ENCODE measurements at regions not wholly inside any gene's neighbourhood (a gene's known extent, or its start where the extent isn't known, plus 50 kb on each side); places are given as distances from the start of the nearest gene placed in this dataset.

DNA sequence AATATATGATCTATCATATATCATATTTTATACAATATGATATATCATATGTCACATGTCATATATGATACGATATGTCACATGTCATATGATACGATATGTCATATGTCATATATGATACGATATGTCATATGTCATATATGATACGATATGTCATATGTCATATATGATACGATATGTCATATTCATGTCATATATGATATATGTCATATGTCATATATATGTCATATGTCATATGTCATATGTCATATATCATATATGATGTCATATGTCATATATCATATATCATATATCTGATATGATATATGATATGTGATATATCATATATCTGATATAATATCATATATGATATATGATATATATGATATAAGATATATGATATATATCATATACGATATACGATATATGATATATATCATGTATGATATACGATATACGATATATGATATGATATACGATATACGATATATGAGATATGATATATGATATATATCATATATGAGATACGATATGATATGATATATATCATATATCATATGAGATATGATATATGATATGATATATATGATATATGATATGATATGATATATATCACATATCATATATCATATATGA, 122.3 kb upstream of the USP9X start:
- DNase-seq (ENCODE audit: low read depth), result no peak
- TF ChIP-seq, protein P1, sequence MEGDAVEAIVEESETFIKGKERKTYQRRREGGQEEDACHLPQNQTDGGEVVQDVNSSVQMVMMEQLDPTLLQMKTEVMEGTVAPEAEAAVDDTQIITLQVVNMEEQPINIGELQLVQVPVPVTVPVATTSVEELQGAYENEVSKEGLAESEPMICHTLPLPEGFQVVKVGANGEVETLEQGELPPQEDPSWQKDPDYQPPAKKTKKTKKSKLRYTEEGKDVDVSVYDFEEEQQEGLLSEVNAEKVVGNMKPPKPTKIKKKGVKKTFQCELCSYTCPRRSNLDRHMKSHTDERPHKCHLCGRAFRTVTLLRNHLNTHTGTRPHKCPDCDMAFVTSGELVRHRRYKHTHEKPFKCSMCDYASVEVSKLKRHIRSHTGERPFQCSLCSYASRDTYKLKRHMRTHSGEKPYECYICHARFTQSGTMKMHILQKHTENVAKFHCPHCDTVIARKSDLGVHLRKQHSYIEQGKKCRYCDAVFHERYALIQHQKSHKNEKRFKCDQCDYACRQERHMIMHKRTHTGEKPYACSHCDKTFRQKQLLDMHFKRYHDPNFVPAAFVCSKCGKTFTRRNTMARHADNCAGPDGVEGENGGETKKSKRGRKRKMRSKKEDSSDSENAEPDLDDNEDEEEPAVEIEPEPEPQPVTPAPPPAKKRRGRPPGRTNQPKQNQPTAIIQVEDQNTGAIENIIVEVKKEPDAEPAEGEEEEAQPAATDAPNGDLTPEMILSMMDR (IDR thresholded peaks at IDR 0.05; ENCODE audit: insufficient read depth, low read depth, low read length, missing control alignments), result no peak
- H3K4me3 ChIP-seq (ENCODE audit: low read depth, low read length), result no peak overlapping the region

GRCh38 chrX:40964008-40964407, 121.2 kb upstream of the USP9X start:
- TF ChIP-seq, protein P1 (IDR thresholded peaks at IDR 0.05; ENCODE audit: insufficient read depth, low read depth, low read length, missing control alignments), result no peak
- no peak for DNase-seq (ENCODE audit: low read depth)
- no peak overlapping the region for H3K4me3 ChIP-seq (ENCODE audit: low read depth, low read length)

- DNase-seq (ENCODE audit: low read depth), result no peak
- TF ChIP-seq, protein P1 (IDR thresholded peaks at IDR 0.05; ENCODE audit: insufficient read depth, low read depth, low read length, missing control alignments), result no peak
- no peak overlapping the region for H3K4me3 ChIP-seq (ENCODE audit: low read depth, low read length)
Measured at GRCh38 chrX:40964633-40965586, 120.3 kb upstream of the USP9X start.

DNA sequence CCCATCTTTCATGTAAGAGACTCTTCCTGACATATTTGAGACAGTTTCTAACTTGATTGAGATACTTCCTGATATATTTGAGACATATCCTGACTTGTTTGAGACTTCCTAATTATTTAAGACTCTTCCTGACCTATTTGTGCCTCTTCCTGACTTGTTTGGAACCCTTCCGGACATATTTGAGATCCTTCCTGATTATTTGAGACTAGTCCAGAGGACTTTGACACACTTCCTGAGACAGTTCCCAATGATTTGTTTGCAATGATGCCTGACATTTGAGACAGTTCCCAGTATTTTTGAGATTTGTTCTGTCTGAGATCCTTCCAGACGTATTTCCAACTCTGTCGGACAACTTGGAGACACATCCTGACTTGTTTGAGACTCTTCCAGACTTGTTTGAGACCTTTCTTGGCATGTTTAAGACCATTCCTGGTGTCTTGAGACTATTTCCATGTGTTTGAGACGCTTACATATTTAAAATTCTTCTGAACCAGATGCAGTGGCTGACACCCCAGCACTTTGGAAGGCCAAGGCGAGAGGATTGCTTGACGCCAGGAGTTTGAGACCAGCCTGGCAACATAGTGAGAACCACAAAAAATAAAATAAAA, 118.9 kb upstream of the USP9X start:
- DNase-seq (ENCODE audit: low read depth), result no peak
- TF ChIP-seq, protein P1 (IDR thresholded peaks at IDR 0.05; ENCODE audit: insufficient read depth, low read depth, low read length, missing control alignments), result no peak
- H3K4me3 ChIP-seq (ENCODE audit: low read depth, low read length), result no peak overlapping the region

- no peak overlapping the region for H3K4me3 ChIP-seq (ENCODE audit: low read depth, low read length)
- TF ChIP-seq, protein P1 (IDR thresholded peaks at IDR 0.05; ENCODE audit: insufficient read depth, low read depth, low read length, missing control alignments), result no peak
- DNase-seq (ENCODE audit: low read depth), result no peak
Measured at GRCh38 chrX:40968180-40968579, 117.1 kb upstream of the USP9X start.

DNA sequence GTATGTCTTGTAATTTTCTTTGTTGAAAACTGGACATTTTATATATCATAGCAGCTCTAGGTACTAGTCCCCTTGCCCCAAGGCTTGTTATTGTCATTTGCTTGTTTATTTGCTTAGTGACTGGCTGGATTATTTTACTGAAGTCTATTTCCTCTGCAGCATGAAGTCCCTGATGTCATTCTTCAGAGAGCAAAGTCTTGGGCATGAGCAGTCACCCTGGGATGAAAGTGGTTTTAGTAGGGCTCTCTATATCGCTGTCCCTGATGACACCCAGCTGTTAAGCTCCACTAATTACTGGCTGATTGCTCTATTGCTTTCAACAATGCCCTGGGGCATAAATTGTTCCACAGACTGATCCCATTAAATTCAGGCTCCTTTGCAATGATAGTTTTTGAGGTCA, 113.5 kb upstream of the USP9X start:
- DNase-seq (ENCODE audit: low read depth), result peak; percentile 1
- TF ChIP-seq, protein P1 (IDR thresholded peaks at IDR 0.05; ENCODE audit: insufficient read depth, low read depth, low read length, missing control alignments), result no peak
- H3K4me3 ChIP-seq (ENCODE audit: low read depth, low read length), result no peak overlapping the region
